ENCODE measurements at regions not wholly inside any gene's neighbourhood (a gene's known extent, or its start where the extent isn't known, plus 50 kb on each side); places are given as distances from the start of the nearest gene placed in this dataset.
"Not testable (repeated sequence)": the region's sequence is repeated elsewhere in the genome, so short reads cannot be mapped to it uniquely, and the experiment has no call there.

- Mint-ChIP-seq H3K27me3 (no peaks in the 10 kb centered on the region), H3K27ac (no peak overlapping the region), H3K4me3 (no peak overlapping the region), H3K4me1 (ENCODE audit: low read depth) (no peaks in the 10 kb centered on the region), H3K36me3 (ENCODE audit: low read depth) (peaks cover 58% of the 10 kb centered on the region), H3K9me3 (no peaks in the 10 kb centered on the region)
- no peak for DNase-seq
Observed at GRCh38 chr4:123014038-123014437, 91.6 kb upstream of the NUDT6 start.

GRCh38 chr4:123017078-123017477 is 94.7 kb upstream of the NUDT6 start:
- Mint-ChIP-seq H3K27me3 (no peaks in the 10 kb centered on the region), H3K36me3 (ENCODE audit: low read depth) (peaks cover 52% of the 10 kb centered on the region), H3K4me3 (no peak overlapping the region), H3K27ac (no peak overlapping the region), H3K4me1 (ENCODE audit: low read depth) (no peaks in the 10 kb centered on the region), H3K9me3 (no peaks in the 10 kb centered on the region)
- no peak for DNase-seq

GRCh38 chr4:123017636-123018395 is 95.4 kb upstream of the NUDT6 start:
- Mint-ChIP-seq H3K27me3 (no peaks in the 10 kb centered on the region), H3K4me3 (no peak overlapping the region)
- DNase-seq, result no peak

GRCh38 chr4:123018396-123018775 is 96.0 kb upstream of the NUDT6 start:
- Mint-ChIP-seq H3K36me3 (ENCODE audit: low read depth) (peaks cover 44% of the 10 kb centered on the region), H3K4me3 (no peak overlapping the region), H3K27ac (no peak overlapping the region), H3K4me1 (ENCODE audit: low read depth) (no peaks in the 10 kb centered on the region), H3K9me3 (no peaks in the 10 kb centered on the region), H3K27me3 (no peaks in the 10 kb centered on the region)
- no peak for DNase-seq

More at GRCh38 chr4:123017636-123018395, 95.4 kb upstream of the NUDT6 start:
- Mint-ChIP-seq H3K4me1 (ENCODE audit: low read depth) (no peaks in the 10 kb centered on the region), H3K27ac (no peak overlapping the region), H3K36me3 (ENCODE audit: low read depth) (peaks cover 46% of the 10 kb centered on the region), H3K9me3 (no peaks in the 10 kb centered on the region)

GRCh38 chr4:123020285-123020684 is 97.9 kb upstream of the NUDT6 start:
- Mint-ChIP-seq H3K27ac (no peak overlapping the region), H3K4me1 (ENCODE audit: low read depth) (no peaks in the 10 kb centered on the region), H3K4me3 (no peak overlapping the region), H3K9me3 (no peaks in the 10 kb centered on the region), H3K27me3 (no peaks in the 10 kb centered on the region), H3K36me3 (ENCODE audit: low read depth) (peaks cover 44% of the 10 kb centered on the region)
- DNase-seq, result no peak

GRCh38 chr4:123023647-123024046 is 101.2 kb upstream of the NUDT6 start:
- H3K27me3 Mint-ChIP-seq, result no peaks in the 10 kb centered on the region
- H3K36me3 Mint-ChIP-seq (ENCODE audit: low read depth), result peaks cover 54% of the 10 kb centered on the region

GRCh38 chr4:123024710-123025109 is 102.3 kb upstream of the NUDT6 start:
- Mint-ChIP-seq H3K27ac (no peak overlapping the region), H3K4me1 (ENCODE audit: low read depth) (peaks cover 3% of the 10 kb centered on the region), H3K9me3 (no peaks in the 10 kb centered on the region), H3K36me3 (ENCODE audit: low read depth) (peaks cover 57% of the 10 kb centered on the region), H3K4me3 (no peak overlapping the region), H3K27me3 (no peaks in the 10 kb centered on the region)
- no peak for DNase-seq

More at GRCh38 chr4:123023647-123024046, 101.2 kb upstream of the NUDT6 start:
- H3K27ac Mint-ChIP-seq, result no peak overlapping the region
- H3K4me3 Mint-ChIP-seq, result no peak overlapping the region
- no peak for DNase-seq
- H3K9me3 Mint-ChIP-seq, result no peaks in the 10 kb centered on the region
- peaks cover 3% of the 10 kb centered on the region for H3K4me1 Mint-ChIP-seq (ENCODE audit: low read depth)

- Mint-ChIP-seq H3K9me3 (no peaks in the 10 kb centered on the region), H3K27ac (no peak overlapping the region), H3K27me3 (no peaks in the 10 kb centered on the region), H3K36me3 (ENCODE audit: low read depth) (peaks cover 58% of the 10 kb centered on the region), H3K4me3 (no peak overlapping the region), H3K4me1 (ENCODE audit: low read depth) (peaks cover 3% of the 10 kb centered on the region)
- DNase-seq, result no peak
Observed at GRCh38 chr4:123025398-123025797, 103.0 kb upstream of the NUDT6 start.

- H3K4me3 Mint-ChIP-seq; H3K4me1 Mint-ChIP-seq (ENCODE audit: low read depth); H3K9me3 Mint-ChIP-seq; DNase-seq; H3K27ac Mint-ChIP-seq; H3K27me3 Mint-ChIP-seq: not testable (repeated sequence)
- peaks cover 62% of the 10 kb centered on the region for H3K36me3 Mint-ChIP-seq (ENCODE audit: low read depth)
Observed at GRCh38 chr4:123026015-123026414, 103.6 kb upstream of the NUDT6 start.

- Mint-ChIP-seq H3K4me3 (no peak overlapping the region), H3K27ac (no peak overlapping the region), H3K27me3 (no peaks in the 10 kb centered on the region), H3K9me3 (no peaks in the 10 kb centered on the region), H3K4me1 (ENCODE audit: low read depth) (no peaks in the 10 kb centered on the region), H3K36me3 (ENCODE audit: low read depth) (peaks cover 68% of the 10 kb centered on the region)
- no peak for DNase-seq
Observed at GRCh38 chr4:123031664-123032063, 109.3 kb upstream of the NUDT6 start.

GRCh38 chr4:123034023-123034422 is 111.6 kb upstream of the NUDT6 start:
- H3K9me3 Mint-ChIP-seq, result peaks cover 3% of the 10 kb centered on the region
- no peak overlapping the region for H3K27ac Mint-ChIP-seq
- no peaks in the 10 kb centered on the region for H3K27me3 Mint-ChIP-seq
- H3K4me3 Mint-ChIP-seq, result no peak overlapping the region
- H3K4me1 Mint-ChIP-seq (ENCODE audit: low read depth), result no peaks in the 10 kb centered on the region
- DNase-seq, result no peak
- peaks cover 57% of the 10 kb centered on the region for H3K36me3 Mint-ChIP-seq (ENCODE audit: low read depth)

GRCh38 chr4:123035239-123035638 is 112.8 kb upstream of the NUDT6 start:
- no peak overlapping the region for H3K27ac Mint-ChIP-seq
- no peak overlapping the region for H3K4me3 Mint-ChIP-seq
- H3K4me1 Mint-ChIP-seq (ENCODE audit: low read depth), result no peaks in the 10 kb centered on the region
- H3K36me3 Mint-ChIP-seq (ENCODE audit: low read depth), result peaks cover 59% of the 10 kb centered on the region
- H3K27me3 Mint-ChIP-seq, result no peaks in the 10 kb centered on the region
- peaks cover 3% of the 10 kb centered on the region for H3K9me3 Mint-ChIP-seq
- DNase-seq, result no peak

GRCh38 chr4:123037804-123038203 is 115.4 kb upstream of the NUDT6 start:
- H3K9me3 Mint-ChIP-seq, result peaks cover 14% of the 10 kb centered on the region
- no peak overlapping the region for H3K27ac Mint-ChIP-seq
- peaks cover 55% of the 10 kb centered on the region for H3K36me3 Mint-ChIP-seq (ENCODE audit: low read depth)
- H3K4me1 Mint-ChIP-seq (ENCODE audit: low read depth), result no peaks in the 10 kb centered on the region
- no peak overlapping the region for H3K4me3 Mint-ChIP-seq
- no peaks in the 10 kb centered on the region for H3K27me3 Mint-ChIP-seq
- no peak for DNase-seq

GRCh38 chr4:123042095-123042494 is 119.7 kb upstream of the NUDT6 start:
- Mint-ChIP-seq H3K4me1 (ENCODE audit: low read depth) (no peaks in the 10 kb centered on the region), H3K9me3 (peaks cover 40% of the 10 kb centered on the region), H3K27me3 (no peaks in the 10 kb centered on the region), H3K36me3 (ENCODE audit: low read depth) (peaks cover 81% of the 10 kb centered on the region), H3K27ac (no peak overlapping the region), H3K4me3 (no peak overlapping the region)
- no peak for DNase-seq

- Mint-ChIP-seq H3K36me3 (ENCODE audit: low read depth) (peaks cover 88% of the 10 kb centered on the region), H3K27me3 (no peaks in the 10 kb centered on the region), H3K27ac (no peak overlapping the region), H3K4me1 (ENCODE audit: low read depth) (no peaks in the 10 kb centered on the region), H3K9me3 (peaks cover 46% of the 10 kb centered on the region), H3K4me3 (no peak overlapping the region)
- no peak for DNase-seq
Observed at GRCh38 chr4:123043013-123043412, 120.6 kb upstream of the NUDT6 start.
